Gastroesophageal sphincter (tissue), 4 donors: ENCODE measurements at regions not wholly inside any gene's neighbourhood (a gene's known extent, or its start where the extent isn't known, plus 50 kb on each side); places are given as distances from the start of the nearest gene placed in this dataset.

Experiments
- ATAC-seq: fragments of 150-250 bp; one replicate; pipeline ENCODE4 v1.9.1; 2016; ENCODE audit warnings: mild to moderate bottlenecking, moderate library complexity
- H3K27ac ChIP-seq, 4 donors: fragments of 200-600 bp; sonication (generic) in 3 of 4; 1 replicate in 3 of 4; 2 replicates in 1 of 4; pipeline ENCODE4 v1.5.1; 2016 to 2019
- H3K27me3 ChIP-seq: fragments of 200-600 bp; sonication (generic); one replicate; pipeline ENCODE4 v1.5.1; 2019
- H3K36me3 ChIP-seq, 2 donors: fragments of 200-600 bp; sonication (generic); one replicate each; pipeline ENCODE4 v1.5.1; 2019; ENCODE audit warnings: control low read depth in 1 of 2
- H3K4me1 ChIP-seq, 3 donors: fragments of 200-600 bp; sonication (generic); 1 replicate in 2 of 3; 2 replicates in 1 of 3; pipeline ENCODE4 v1.5.1; 2016 to 2019; ENCODE audit warnings: control low read depth in 2 of 3
- H3K4me3 ChIP-seq, 2 donors: fragments of 200-600 bp; sonication (generic); one replicate each; pipeline ENCODE4 v1.5.1; 2019; ENCODE audit warnings: mild to moderate bottlenecking in 1 of 2, moderate library complexity in 1 of 2
- H3K9me3 ChIP-seq, 3 donors: fragments of 200-600 bp; sonication (generic); one replicate each; pipeline ENCODE4 v1.5.1; 2017 to 2019; ENCODE audit warnings: control low read depth in 2 of 3
- CTCF ChIP-seq, 4 experiments: fragments of 200-600 bp in 2 of 4; fragments of 450-650 bp in 2 of 4; sonication (generic) in 1 of 4; IDR thresholded peaks; one replicate each; pipeline ENCODE4 v1.5.1; 2017 to 2019; ENCODE audit warnings: antibody characterized with exemption in 4 of 4, mild to moderate bottlenecking in 2 of 4, moderate library complexity in 2 of 4
- EP300 ChIP-seq: sonication (generic); formaldehyde crosslinking; IDR thresholded peaks from one replicate; pipeline ENCODE4 v1.6.1; 2017; ENCODE audit warnings: antibody characterized with exemption, mild to moderate bottlenecking
- POLR2A ChIP-seq, 2 donors: fragments of 450-650 bp; IDR thresholded peaks; one replicate each; pipeline ENCODE4 v1.6.1; 2017; ENCODE audit warnings: antibody characterized with exemption in 2 of 2, mild to moderate bottlenecking in 2 of 2, moderate library complexity in 1 of 2
- POLR2AphosphoS5 ChIP-seq: sonication (generic); formaldehyde crosslinking; IDR thresholded peaks from one replicate; pipeline ENCODE4 v1.6.1; 2017; ENCODE audit warnings: antibody characterized with exemption
- WGBS, 2 donors: methylation state at CpG; one replicate each; pipeline ENCODE4 v1.1.5; 2018; ENCODE audit warnings: low coverage in 1 of 2; 5-methylcytosine and 5-hydroxymethylcytosine counted together

GRCh38 chr4:54930226-54930625 is 195.2 kb downstream of the KDR start:
- Histone ChIP-seq H3K4me3 (no peak overlapping the region), H3K27me3 (no peaks in the 10 kb centered on the region), H3K36me3 (no peaks in the 10 kb centered on the region), H3K4me1 (peaks cover 0 to 14% (median 4%) of the 10 kb centered on the region in 3 donors), H3K27ac (no peak overlapping the region), H3K9me3 (peaks cover 0 to 7% (median 0%) of the 10 kb centered on the region in 3 donors)
- ATAC-seq: peak; percentile 43
- 27 to 35% methylated on average over 5 to 6 of the region's 6 CpGs for WGBS, 2 donors
- TF ChIP-seq POLR2A (IDR thresholded peaks at IDR 0.05) (no peak), POLR2AphosphoS5 (no peak), EP300 (no peak), CTCF (IDR thresholded peaks at IDR 0.05) (no peak)

DNA sequence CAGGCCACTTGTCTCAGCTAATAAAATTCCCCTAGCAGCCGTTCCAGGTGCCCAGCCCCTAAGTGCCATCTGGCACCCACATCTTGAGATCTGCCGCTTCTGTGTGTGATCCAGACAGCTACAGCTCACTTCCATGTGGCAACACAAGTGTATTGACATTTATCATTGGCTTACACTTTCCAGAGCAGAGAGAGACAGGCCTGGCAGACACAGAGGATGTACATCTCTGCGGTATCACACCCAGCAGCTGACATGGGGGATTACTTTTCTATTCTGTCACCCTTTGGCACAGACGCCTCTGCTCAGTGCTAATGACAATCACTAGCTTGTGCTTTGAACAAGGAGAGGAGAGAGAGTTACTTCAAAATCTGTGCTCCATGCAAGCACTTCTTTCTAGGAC is 195.9 kb downstream of the KDR start:
- TF ChIP-seq EP300: no peak
- TF ChIP-seq POLR2A (IDR thresholded peaks at IDR 0.05): no peak
- TF ChIP-seq POLR2AphosphoS5: no peak
- no peak for TF ChIP-seq CTCF (IDR thresholded peaks at IDR 0.05)
- Histone ChIP-seq H3K4me1 (peaks cover 0 to 14% (median 4%) of the 10 kb centered on the region in 3 donors), H3K4me3 (no peak overlapping the region), H3K9me3 (peaks cover 0 to 15% (median 0%) of the 10 kb centered on the region in 3 donors), H3K27me3 (no peaks in the 10 kb centered on the region), H3K27ac (peak overlapping the region in 1 of 4 donors; percentile 26), H3K36me3 (no peaks in the 10 kb centered on the region)
- no peak for ATAC-seq
- 0 to 43% methylated on average over 2 to 3 of the region's 4 CpGs for WGBS, 2 donors

DNA sequence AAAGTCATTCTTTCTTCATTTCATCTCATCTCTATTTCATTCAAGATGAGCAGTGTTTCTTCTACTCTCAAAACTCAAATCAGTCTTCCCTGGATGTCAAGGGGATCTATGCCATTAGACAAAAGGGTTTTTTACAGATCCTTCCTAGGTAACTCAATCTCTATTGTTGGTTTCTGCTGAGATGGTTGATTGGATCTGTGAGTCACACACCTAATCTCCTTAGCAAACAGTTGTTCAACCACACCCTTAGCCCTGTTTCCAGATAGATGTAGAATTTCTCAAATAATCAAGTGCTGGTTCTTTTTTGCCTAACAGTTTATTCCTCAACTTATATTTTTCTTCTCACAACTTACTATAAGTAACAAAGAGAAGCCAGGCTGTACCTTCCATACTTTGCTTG is 200.5 kb downstream of the KDR start:
- TF ChIP-seq POLR2AphosphoS5 (no peak), CTCF (IDR thresholded peaks at IDR 0.05) (no peak), EP300 (no peak), POLR2A (IDR thresholded peaks at IDR 0.05) (no peak)
- no peak for ATAC-seq

DNA sequence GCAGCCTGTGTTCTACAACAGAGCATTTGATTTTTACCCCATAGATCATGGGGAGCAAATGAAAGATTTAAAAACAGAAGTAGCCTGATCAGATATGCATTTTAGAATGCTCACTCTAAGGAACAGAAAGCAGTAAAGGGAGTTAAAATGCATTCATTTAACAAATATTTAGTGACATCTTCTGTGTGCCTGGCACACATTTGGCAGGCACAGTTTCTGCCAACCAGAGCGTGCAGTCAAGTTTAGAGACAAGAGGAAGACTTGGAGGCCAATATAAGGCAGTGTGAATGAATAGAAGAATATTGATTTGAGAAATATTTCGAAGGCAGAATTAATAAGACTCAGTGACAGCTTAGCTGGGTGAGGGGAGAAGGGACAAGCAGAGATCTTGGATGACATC is 210.1 kb downstream of the KDR start:
- Histone ChIP-seq H3K4me3 (no peak overlapping the region), H3K27me3 (no peaks in the 10 kb centered on the region), H3K4me1 (peaks cover 0 to 8% (median 4%) of the 10 kb centered on the region in 3 donors), H3K9me3 (no peaks in the 10 kb centered on the region), H3K27ac (no peak overlapping the region), H3K36me3 (no peaks in the 10 kb centered on the region)
- WGBS, 2 donors: 69 to 83% methylated on average over 2 of the region's 2 CpGs
- TF ChIP-seq POLR2AphosphoS5: no peak
- ATAC-seq: no peak

More for the DNA sequence above, 200.5 kb downstream of the KDR start:
- Histone ChIP-seq H3K27me3 (no peaks in the 10 kb centered on the region), H3K36me3 (no peaks in the 10 kb centered on the region), H3K4me1 (peaks cover 0 to 8% (median 4%) of the 10 kb centered on the region in 3 donors), H3K4me3 (no peak overlapping the region), H3K9me3 (peaks cover 0 to 16% (median 0%) of the 10 kb centered on the region in 3 donors), H3K27ac (no peak overlapping the region)

- peaks cover 0 to 8% (median 4%) of the 10 kb centered on the region in 3 donors for H3K4me1 ChIP-seq
- TF ChIP-seq CTCF (IDR thresholded peaks at IDR 0.05) (no peak), POLR2AphosphoS5 (no peak), POLR2A (IDR thresholded peaks at IDR 0.05) (no peak), EP300 (no peak)
- no peaks in the 10 kb centered on the region for H3K27me3 ChIP-seq
- 48 to 50% methylated on average over 1 to 2 of the region's 2 CpGs for WGBS, 2 donors
- H3K9me3 ChIP-seq: no peaks in the 10 kb centered on the region
- no peak overlapping the region for H3K27ac ChIP-seq
- no peaks in the 10 kb centered on the region for H3K36me3 ChIP-seq
- no peak for ATAC-seq
- no peak overlapping the region for H3K4me3 ChIP-seq
Measured at GRCh38 chr4:54914781-54915180, 210.6 kb downstream of the KDR start.
